GF-D8 (cell line): ENCODE measurements at regions not wholly inside any gene's neighbourhood (a gene's known extent, or its start where the extent isn't known, plus 50 kb on each side); places are given as distances from the start of the nearest gene placed in this dataset.

Experiments used
- DNase-seq: peaks from one replicate; lab custom pipeline; 2025; lab: John Stamatoyannopoulos, UW

DNA sequence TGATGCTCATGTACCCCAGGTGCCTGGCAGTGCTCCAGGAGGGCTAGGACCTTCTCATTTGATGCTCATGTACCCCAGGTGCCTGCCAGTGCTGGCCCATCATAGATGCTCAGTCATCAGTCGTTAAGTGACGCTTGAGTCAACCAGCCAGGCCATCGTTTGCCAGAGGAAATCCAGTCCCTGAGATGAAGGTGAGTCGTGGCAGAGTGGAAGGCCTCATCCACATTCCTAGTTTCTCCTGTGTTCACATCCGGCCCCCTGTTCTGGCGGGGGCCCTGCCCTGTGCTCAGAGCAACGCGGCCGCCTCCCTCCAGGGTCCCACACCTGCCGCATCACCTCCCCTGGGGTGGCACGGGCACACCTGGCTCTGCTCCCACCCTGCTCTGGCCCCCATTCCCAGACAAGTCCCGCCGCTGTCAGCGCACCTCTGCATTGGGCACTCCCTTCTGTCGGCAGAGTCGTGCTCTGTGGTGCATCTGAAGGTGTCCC is 279.9 kb downstream of the BRD1 start:
- DNase-seq = no peak

DNA sequence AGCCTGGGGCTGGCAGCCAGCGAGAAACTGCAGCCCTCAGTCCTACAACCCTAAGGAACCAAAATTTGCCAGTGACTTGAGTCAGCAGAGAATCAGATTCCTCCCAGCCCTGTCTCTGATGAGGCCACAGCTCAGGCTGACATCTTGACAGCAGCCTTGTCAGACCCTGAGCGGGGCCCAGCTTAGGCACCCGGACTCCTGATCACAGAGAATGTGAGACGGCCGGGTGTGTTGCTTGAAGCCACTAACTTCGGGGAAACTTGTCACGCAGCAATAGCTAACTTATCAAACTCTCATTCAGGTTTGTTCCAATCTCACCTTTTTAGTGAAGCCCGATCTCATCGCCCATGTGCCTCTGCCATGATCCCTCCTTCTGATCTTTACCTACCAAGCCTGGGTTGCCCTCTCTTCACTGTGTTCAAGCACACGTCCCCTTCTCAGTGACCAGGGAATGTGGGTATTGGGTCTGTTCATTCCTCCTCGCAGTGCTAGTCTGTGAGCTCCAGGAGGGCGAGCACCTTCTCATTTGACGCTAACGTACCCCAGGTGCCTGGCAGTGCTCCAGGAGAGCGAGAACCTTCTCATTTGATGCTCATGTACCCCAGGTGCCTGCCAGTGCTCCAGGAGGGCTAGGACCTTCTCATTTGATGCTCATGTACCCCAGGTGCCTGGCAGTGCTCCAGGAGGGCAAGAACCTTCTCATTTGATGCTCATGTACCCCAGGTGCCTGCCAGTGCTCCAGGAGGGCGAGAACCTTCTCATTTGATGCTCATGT is 280.7 kb downstream of the BRD1 start:
- no peak for DNase-seq

DNA sequence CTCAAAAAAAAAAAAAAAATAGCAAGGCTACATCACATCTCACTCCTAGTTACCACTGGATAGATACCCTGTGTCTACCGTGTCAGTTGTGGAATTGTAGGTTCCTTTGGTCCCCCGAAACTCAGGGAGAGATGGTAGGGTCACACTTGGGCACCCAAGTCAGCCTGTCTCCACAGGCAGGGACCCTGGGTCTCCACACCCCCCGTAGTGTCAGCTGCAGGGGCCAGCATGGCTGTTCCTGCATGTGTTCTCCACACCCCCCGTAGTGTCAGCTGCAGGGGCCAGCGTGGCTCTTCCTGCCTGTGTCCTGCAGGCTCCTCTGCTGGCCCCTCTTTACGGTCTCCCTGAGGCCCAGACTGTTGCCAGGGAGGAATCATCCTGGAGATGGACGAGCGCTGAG is 282.1 kb downstream of the BRD1 start:
- DNase-seq = no peak

DNA sequence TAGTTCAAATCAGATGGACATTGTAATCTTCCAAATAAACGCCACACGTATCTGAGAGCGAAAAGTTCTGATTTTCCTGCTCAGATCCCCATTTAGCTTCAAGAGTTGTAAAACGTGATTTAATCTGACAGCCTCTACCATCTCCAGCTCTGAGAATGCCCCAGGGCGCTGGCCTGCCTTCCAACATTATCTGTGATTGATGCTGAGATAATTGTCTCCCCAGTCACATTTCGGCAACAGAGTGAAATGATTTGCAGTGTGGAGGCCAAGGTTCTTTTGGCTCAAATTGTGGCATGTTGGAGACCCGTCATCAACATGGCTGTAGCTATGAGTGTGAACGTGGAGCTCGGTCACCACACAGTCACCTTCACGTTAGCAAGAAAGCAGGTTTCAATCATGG is 283.4 kb downstream of the BRD1 start:
- no peak for DNase-seq

DNA sequence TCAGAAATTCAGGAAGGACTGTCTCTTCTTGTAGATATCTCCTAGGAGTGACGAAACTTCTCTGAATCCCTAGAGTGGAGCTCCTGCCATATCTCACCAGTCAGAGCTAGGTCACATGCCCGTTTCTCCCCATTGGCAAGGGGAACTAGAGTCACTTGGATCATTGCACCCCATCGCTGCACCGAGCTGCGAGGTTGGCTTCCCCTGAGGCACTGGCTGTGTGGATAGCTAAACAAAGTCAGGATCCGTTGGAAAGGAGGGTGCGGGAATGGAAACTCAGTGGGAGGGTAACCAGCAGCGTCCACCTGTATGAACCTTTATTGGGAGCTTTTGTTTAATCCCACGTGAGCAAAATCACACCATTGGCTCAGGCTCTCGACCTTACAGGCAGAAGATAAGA is 283.8 kb downstream of the BRD1 start:
- DNase-seq = no peak

DNA sequence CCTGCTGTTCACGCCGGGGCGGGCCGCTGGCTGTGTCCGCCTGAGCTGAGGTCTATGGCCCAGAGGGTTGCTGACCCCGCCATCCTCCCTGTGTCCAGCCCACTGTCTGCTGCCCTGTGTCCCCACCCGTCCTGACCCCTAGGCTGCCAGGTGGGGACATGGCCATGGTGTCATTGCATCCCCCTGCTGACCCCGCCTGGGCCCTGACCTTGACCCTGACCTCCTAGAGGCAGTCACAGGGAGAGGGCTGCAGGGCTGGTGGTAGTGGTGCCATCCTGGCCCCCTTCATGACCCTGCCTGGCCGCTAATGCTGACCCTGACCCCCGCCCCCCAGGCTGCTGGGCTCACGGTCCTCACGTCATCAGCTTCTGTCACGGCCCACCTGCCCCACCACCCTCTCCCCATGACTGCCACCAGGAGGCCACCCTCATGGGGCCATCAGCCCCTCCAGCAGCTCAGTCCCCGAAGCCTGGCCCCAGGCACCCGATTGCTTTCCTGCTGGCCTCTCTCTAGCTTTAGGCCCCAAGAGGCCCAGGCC is 285.9 kb downstream of the BRD1 start:
- DNase-seq = no peak

DNA sequence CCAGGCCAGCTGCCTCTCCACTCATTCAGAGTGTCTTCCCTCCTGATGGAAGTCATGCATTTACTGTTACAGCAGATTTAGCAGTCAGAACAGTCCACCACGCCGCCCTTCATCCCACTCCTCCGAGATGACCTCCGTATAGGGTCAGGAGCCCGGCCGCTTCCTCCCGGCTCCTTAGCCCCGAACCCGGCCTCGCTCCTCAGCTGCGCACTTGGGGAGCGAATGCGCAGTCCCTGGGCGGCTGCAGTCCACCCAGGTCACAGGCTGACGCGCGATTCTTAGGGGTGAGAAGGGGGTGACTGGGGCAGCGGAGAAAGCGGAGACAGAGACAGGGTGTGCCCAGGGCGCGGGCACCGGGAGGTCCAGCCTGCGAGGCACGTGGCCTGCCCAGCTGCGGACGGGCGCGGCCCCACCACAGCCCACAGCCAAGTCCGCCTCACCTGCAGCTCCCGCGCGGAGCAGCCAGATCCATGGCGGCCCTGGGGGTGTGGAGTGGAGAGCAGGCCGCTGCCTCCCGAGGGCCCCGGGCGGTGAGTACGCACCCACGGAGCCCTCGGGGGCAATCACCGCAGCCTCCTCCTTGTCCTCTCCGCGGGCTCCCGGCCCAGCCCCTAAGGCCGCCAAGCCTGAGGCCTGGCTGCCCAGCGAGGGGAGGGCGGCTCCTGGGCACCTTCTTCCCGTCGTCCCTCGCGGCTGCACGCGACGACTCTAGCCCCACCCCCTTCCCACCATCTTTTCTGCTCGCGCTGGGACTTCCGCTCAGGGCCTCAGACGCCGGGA is 286.6 kb downstream of the BRD1 start:
- no peak for DNase-seq

DNA sequence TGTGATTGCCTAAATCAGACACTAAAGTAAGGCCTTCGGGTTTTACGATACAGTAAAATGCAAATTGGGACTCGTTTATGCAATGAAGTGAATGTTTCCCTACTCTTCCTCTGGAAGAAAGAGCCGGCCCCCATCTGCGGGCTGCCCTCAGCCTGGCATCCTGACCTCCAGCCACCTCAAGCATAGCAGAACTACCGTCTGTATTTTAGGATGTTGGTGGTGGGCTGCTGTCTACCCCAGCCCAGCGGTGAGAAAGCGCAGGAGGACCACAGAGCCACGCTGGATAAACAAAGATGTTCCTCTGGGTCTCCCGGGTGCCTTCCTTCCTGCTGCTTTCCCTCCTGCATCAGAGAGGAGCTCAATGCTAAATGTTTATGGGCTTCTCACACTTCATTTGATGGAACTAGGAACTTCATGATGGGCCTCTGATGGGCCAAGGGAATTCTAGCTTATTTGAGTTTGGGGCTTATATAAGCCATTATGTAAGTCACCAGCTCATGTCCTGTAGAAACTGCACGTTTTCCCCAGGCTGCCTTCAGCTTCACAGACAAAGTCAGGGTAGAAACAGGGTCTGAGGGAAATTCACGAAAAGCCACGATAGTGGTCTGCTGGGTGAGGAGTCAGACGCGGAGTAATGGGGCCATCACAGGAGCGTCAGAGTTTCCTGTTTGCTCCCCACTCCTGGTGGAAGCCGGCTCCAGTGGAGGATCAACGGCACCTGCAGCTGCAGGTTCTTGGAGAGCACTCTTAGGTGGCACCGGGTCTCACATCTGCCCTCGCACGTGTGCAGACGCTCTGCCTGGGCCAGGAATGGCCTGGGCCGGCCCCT is 287.4 kb downstream of the BRD1 start:
- no peak for DNase-seq

DNA sequence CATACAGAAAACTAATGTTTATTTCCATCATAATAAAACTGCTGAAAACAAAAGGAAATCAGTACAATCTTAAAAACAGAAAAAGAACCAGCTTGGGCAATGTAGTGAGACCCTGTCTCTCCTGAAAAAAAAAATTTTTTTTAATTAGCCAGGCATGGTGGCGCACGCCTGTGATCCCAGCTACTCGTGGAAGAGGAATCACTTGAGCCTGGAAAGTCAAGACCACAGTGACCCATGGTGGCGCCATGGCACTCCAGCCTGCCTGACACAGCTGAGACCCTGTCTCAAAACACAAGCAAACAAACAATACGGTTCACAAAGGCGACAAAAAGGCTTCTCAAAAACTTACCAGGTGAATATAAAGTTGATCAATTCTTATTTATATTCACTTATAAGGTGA is 289.7 kb downstream of the BRD1 start:
- DNase-seq = no peak

DNA sequence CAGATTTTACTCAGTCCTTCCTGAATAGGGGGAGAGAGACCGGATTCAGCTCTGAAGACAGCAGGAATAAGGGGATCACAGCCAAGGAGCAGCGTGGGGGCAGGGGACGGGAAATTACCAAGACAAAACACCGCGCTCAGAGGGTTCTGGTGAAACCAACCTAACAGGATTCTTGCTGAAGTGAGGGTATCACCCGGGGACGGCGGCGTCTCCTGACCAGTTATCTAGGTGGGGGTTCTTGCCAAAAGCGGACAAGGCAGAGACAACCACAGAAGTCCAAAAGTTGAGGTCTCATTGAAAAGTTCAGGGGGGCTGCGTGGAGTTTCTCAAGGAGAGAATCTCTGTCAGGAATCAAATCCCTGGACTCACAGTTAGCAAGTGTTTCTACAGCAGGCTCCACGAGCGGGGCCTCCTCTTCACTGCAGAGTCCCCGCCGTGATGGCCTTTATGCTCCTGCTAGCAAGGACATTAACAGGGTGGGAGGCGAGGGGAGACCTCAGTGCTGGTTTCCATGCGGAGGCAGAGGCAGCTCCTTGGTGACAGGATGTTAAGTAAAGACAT is 291.0 kb downstream of the BRD1 start:
- no peak for DNase-seq

DNA sequence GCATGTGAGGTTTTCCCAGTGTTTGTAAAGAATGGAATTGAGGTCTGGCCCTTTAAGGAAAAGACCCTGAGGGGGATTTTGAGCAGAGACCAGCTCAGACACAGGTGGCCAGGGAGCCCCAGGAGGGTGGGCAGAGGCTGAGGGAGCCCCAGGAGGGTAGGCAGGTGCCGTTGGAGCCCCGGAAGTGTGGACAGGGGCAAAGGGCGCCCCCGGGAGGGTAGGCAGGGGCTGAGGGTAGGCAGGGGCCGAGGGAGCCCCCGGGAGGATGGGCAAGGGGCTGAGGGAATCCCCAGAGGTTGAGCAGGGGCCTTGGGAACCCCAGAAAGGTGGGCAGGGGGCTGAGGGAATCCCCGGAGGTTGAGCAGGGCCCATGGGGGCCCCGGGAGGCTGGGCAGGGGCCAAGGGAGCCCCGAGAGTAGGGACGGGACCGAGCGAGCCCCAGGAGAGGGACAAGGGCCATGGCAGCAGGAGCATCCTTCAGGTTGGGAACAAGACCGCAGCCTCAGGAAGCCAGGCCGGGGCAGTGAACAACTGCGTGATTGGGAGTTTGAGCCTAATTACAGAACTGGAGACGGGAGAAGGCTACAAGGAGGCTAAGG is 292.0 kb downstream of the BRD1 start:
- no peak for DNase-seq

DNA sequence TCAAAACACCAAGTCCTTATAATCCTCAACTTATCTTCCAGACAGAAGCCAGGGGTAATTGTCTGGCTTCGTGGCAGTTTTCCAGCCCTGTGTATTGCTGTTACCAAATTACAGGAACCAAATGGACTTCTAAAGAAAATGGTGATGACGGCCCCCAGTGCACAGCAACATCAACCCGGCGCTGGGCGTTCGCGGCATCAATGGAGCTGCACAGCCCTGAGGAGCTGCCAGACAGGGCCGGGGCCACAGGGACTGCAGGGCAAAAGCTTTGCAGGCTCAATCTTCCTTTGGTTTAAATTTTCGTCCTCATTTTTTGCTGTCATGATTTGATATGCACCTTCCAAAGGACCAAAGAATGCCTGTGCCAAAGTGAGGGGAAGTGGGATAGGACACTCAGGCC is 292.5 kb downstream of the BRD1 start:
- DNase-seq = no peak

DNA sequence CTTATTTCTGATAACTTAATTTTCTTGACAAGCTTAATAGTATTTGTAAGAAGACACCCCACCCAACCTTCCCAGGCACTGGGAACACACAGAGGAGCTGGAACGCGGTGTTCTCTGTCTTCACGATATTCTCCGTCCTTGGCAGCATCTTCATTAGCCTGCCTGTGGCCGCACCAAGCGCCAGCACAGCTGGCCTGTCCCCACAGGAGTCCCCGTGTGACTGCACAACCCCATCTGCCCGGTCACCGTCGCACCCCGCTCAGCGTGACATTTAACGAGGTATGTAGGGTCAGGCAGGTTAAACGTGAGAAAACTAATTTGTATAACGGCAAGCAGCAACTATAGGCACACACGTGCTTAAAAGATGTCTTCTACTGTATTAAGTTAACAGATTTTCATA is 293.3 kb downstream of the BRD1 start:
- no peak for DNase-seq

DNA sequence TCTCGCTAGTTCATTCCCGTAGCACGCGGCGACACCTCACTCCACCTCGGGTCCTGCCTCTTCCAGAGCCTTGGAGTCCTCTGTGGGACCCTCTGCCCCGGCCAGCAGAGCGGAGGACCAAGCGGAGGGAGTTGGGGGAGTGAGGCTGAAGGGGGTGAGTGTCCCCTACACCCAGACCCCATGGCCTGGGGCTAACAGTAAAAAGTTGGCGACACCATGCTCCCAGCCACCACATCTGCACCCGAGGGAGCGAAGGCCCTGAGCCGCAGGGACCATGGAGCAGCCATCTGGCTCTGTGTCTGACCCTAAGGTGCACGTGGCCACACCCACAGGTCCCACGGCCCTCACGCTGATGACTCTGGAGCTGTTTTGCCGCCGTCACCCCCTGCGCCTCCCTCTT is 293.8 kb downstream of the BRD1 start:
- no peak for DNase-seq

DNA sequence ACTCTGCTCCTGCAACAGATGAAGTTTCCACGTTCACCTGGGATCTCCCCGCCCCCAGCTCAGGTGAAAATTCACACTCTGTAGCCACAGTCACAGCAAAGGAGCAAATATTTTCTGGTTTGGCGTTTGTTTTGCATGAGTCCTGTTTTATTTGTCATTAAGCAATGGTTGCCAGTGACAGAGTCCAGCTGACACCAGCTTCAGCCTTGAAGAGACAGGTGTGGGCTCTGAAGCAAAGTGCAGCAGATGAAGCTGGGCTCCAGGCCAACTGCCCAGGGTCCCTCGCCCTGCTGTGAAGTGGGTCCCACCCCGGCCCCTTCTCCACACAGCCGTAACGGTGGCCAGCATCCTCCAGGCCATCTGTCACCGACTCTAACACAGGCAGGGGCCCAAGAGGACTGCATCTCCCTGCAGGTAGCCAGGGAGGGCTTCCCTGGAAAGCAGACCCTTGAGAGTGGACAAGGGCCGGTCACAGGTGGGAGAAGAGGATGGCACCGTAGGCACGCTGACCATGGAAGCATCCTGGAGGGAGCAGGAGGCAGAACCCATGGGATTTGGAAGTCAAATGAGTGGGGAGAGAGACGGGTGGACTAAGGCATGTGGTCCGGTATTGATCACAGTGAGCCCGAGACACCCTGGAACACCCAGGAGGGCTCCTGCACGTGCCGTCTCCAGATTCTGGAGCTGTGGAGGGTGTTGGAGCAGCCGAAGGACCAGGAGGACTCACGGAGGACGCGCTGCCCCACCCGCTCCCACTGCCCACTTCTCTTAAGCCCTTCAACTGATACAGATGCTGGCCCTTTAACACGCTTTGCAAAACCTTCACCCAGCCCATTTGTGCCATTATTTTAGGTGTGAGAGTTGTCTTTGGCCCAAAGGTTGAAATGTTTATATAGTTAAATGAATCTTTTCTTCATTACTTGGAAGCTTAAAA is 294.5 kb downstream of the BRD1 start:
- no peak for DNase-seq

DNA sequence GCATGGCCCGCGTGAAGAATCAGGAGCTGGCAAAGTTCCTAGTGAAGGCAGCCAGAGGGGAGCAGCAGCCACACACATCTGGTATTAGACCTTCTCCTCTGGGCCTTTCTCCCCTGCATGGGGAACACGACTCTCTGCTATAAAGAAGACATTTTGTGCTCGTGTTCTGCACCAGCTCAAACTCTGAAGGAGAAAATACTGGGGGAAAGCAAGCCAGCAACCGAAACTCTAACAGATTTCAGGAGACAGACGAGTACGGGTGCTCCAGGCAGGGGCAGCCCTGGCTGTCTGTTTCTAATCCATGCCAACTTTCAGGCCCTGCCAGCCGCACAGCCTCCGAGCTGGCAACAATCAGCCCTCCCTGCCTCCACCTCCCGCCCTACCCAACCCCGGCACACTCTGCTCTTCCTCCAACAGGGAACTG is 296.3 kb downstream of the BRD1 start:
- no peak for DNase-seq

DNA sequence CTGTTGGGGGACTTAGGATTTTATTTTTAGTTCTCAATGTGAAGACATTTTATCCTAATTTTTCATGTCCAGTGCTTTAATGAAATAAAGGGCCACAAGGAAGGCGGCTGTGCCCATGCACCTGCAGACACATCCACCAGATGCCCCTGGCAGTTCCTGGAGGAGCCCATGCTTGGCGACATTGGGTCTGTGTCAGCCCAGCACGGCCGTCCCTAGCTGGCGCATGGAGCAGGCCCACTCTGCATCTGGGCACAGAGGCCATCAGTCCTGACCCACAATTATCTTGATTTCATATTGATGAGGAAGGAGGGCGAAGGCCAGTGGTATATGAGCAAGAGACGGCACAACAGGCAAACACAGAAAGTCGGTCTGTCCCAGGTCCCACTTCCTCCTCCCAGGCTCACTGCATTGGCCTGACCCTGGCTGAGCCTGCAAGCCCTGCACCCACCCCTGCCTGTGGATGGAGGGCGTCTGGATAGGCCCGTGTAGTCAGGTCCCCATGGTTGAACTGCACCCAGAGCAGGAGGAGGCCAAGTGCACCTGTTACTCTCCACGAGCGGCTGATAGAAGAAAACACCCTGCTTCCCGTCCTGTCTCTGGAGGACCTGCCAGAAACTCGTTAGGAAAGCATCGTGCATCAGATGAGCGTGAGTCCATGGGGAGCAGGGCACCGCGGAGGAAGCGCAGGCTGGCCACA is 296.9 kb downstream of the BRD1 start:
- DNase-seq = no peak

DNA sequence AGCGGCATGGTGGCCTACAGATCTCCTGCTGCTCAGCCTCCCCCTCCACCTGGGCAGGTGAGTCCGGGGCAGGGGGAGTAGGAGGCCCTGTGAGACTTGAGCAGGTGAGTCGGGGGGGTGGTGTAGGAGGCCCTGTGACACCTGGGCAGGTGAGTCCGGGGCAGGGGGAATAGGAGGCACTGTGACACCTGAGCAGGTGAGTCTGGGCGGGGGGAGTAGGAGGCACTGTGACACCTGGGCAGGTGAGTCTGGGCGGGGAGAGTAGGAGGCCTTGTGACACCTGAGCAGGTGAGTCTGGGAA is 299.3 kb downstream of the BRD1 start:
- no peak for DNase-seq

DNA sequence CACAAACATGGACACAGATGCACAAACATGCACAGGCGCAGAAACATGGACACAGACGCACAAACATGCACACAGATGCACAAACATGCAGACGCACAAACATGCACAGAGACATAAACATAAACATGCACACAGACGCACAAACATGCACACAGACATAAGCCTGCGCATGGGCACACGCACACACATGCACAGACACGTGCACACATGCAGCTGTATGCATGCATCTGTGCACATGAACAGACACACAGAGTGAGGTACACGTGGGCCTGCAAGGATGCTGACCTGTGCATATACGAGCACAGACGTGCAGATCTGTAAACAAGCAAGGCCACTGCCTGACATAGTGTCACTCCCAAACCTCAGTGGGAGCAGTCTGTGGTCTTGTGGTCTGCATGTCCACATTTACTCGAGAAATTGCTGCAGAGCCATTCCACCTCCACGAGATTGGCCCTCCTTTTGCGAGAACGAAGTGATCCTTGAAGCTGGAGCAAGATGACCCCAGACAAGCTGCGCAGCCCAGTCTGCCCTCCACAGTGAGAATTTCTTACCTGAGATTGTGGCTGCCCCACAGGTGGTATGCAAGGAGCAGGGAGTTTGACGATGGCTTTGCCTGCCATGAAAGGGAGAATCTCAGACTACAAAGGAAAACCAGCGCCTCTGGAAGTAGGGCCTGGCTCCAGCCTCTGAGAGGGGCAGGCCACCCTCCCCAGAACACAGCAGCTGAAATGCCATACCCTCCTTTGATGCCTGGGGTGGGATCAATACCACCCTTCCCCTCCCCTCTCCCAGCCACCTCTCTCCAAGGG is 299.9 kb downstream of the BRD1 start:
- DNase-seq = no peak
